AG08396 (cell line): ENCODE measurements at regions not wholly inside any gene's neighbourhood (a gene's known extent, or its start where the extent isn't known, plus 50 kb on each side); places are given as distances from the start of the nearest gene placed in this dataset.
"Not testable (repeated sequence)": the region's sequence is repeated elsewhere in the genome, so short reads cannot be mapped to it uniquely, and the experiment has no call there.

ENCODE experiments used
- DNase-seq: peaks from one replicate; pipeline ENCODE4 v3.0.0; 2012; ENCODE audit warnings: low spot score, mixed read lengths

GRCh38 chr10:37473906-37474305 is 348.5 kb downstream of the ANKRD30A start:
- no peak for DNase-seq

- DNase-seq: no peak
These were observed 341.8 kb downstream of the ANKRD30A start for GRCh38 chr10:37467246-37467645.

GRCh38 chr10:37456456-37456855 is 331.1 kb downstream of the ANKRD30A start:
- no peak for DNase-seq

GRCh38 chr10:37448161-37448560 is 322.8 kb downstream of the ANKRD30A start:
- no peak for DNase-seq

GRCh38 chr10:37442882-37443281 is 317.5 kb downstream of the ANKRD30A start:
- no peak for DNase-seq

- DNase-seq: not testable (repeated sequence)
These were observed 315.8 kb downstream of the ANKRD30A start for GRCh38 chr10:37441224-37441623.

- no peak for DNase-seq
These were observed 314.4 kb downstream of the ANKRD30A start for GRCh38 chr10:37439826-37440225.

GRCh38 chr10:37436357-37436756 is 311.0 kb downstream of the ANKRD30A start:
- DNase-seq: no peak

GRCh38 chr10:37434091-37434490 is 308.7 kb downstream of the ANKRD30A start:
- DNase-seq: no peak
